Activated CD4-positive, alpha-beta T cell treated with anti-CD3 and anti-CD28 coated beads, Interleukin-2, amount 10 ng/mL, durations not matched to agents 7 days and 5 days (primary cell): ENCODE measurements at regions not wholly inside any gene's neighbourhood (a gene's known extent, or its start where the extent isn't known, plus 50 kb on each side); places are given as distances from the start of the nearest gene placed in this dataset.

ENCODE experiments used
- CTCF ChIA-PET: fragments of 350-600 bp; sonication (Branson Sonifier 250); formaldehyde crosslinking; loops from one replicate; lab custom pipeline; 2021; ENCODE audit warnings: antibody characterized with exemption; lab: Charles Lee
- POLR2A ChIA-PET: fragments of 350-600 bp; sonication (Branson Sonifier 250); formaldehyde crosslinking; loops from one replicate; lab custom pipeline; 2021; ENCODE audit warnings: antibody characterized with exemption; lab: Charles Lee
- DNase-seq: peaks from one replicate; pipeline ENCODE4 v3.0.0-alpha.2; 2020
- H3K27ac Mint-ChIP-seq: one replicate; pipeline ENCODE4 v1.8.0; 2021; ENCODE audit warnings: mild to moderate bottlenecking, moderate library complexity, mixed read lengths
- H3K27me3 Mint-ChIP-seq: one replicate; pipeline ENCODE4 v1.8.0; 2021; ENCODE audit warnings: mixed read lengths
- H3K36me3 Mint-ChIP-seq: one replicate; pipeline ENCODE4 v1.8.0; 2021; ENCODE audit warnings: low read depth, mixed read lengths
- H3K4me1 Mint-ChIP-seq: one replicate; pipeline ENCODE4 v1.8.0; 2021; ENCODE audit warnings: mixed read lengths
- H3K4me3 Mint-ChIP-seq: one replicate; pipeline ENCODE4 v1.8.0; 2021; ENCODE audit warnings: mild to moderate bottlenecking, moderate library complexity, mixed read lengths
- H3K9me3 Mint-ChIP-seq: one replicate; pipeline ENCODE4 v1.8.0; 2021; ENCODE audit warnings: mixed read lengths

DNA sequence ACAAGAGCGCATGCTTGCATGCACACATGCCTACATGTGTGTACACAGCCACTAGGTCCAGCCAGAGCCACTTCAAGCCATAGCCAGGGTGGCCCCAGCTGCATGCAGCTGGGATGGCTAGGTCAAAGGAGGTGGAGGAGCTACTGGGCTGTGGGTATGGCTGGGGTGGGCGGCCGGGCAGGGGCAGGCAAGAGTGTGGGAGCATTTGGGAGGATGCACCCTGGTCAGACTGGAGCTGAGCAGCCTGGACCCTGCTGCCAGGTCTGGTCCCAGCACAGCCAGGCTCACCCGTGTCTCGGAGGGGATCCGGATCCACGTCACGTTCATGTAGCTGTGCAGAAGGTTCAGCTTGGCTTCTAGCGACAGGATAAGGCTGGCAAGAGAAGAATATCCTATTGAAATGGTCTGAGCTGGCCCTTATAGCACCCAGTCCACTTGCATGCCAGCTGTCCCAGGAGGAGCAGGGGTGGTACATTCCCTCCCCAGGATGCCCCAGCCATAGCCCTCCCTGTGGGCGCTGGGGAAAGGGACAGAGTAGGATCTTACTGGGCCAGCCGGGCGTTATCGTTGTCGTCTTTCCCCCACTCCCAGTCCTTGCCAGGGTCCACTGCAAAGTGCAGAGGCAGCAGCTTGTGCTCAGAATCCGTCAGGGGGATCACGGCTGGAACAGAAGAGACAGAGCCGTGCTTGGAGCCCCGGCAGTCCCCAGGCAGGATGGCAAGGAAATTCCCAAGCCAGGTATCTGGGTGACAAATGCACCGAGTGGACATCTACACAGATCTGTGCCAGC, 160.5 kb downstream of the KLF13 start:
- ChIA-PET CTCF (interaction anchor here (0.8 to 4.5 kb wide), 11 partner anchors 12 to 284 kb away, joined by 3 to 37 read pairs (median 5); no protein-coding TSS in a partner anchor), POLR2A (no interaction called here)
- peaks cover 2% of the 10 kb centered on the region for H3K27me3 Mint-ChIP-seq
- peaks cover 16% of the 10 kb centered on the region for H3K36me3 Mint-ChIP-seq
- H3K4me3 Mint-ChIP-seq = no peak overlapping the region
- H3K4me1 Mint-ChIP-seq = peaks cover 72% of the 10 kb centered on the region
- H3K27ac Mint-ChIP-seq = no peak overlapping the region
- no peak for DNase-seq
- peaks cover 13% of the 10 kb centered on the region for H3K9me3 Mint-ChIP-seq

DNA sequence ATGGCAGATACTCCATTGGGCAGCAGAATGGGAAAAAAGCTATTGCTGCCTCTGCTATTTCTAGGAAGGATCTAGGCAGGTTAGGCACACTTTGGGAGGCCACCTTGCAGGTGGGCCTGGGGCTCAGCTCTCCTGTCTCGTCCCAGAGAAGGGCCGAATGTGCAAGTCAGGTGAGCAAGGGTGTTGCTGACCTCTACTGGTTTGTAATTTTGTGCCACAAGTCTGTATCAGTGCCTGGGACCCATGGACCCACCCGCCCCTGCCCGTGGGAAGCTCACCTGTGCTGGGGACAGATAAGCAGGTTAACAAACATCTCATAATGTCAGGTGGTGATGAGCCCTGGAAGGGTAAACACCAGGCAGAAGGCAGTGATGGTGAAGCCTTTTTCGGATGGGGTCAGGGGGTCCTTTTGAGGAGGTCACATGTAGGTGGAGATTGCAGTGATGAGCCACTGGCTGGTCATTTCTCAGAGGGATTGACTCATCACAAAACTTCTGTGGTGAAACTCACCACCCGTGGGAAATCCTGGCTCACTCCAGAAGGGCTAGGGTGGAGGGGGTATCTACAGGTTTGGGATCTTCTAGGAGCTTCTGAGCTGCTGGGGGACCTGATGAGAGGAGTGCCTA, 161.3 kb downstream of the KLF13 start:
- POLR2A ChIA-PET = no interaction called here
- Mint-ChIP-seq H3K9me3 (peaks cover 16% of the 10 kb centered on the region), H3K4me3 (no peak overlapping the region), H3K27ac (peak overlapping the region; percentile 61), H3K4me1 (peaks cover 64% of the 10 kb centered on the region), H3K36me3 (peaks cover 12% of the 10 kb centered on the region), H3K27me3 (peaks cover 1% of the 10 kb centered on the region)
- CTCF ChIA-PET = interaction anchor here (0.7 to 4.5 kb wide), 33 partner anchors 13 to 294 kb away, joined by 3 to 37 read pairs (median 5); partner anchors contain the start of gene KLF13
- no peak for DNase-seq

DNA sequence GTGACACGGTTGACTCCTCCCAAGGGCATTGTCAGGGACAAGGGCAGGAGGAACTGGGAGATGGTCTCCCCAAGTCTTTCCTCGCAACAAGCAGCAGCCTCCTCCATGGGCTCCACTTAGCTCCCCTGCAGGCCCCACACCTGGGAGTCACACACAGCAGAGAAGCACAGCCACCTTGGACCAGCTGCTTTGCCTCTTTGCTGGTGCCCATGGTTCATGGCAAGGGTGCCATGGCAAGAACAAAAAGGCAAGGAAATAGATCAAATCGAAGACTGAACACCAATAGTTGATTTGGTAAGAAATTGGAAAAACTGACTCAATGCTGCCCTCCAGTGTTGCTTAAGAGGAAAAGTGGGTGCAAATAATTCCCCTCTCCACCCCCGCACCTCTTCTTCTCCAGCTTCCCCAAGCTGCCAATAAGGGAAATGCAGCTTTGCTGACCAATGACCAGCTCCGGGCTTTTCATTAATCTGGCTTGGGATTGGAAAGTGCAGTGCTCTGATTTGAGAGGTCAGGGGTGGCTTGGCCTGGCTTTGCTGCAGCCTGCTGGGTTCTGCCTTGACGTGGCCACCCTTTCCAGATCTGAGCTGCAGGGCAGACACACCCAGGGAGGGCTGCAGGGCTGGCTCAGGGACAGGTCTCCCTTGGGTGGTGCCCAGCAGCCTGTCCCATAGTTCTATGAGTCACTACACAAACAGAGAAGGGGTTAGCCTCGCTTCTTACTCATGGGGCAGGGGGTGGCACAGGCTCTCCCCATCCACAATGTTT, 162.0 kb downstream of the KLF13 start:
- H3K27me3 Mint-ChIP-seq = no peaks in the 10 kb centered on the region
- ChIA-PET CTCF (interaction anchor here (0.6 to 4.5 kb wide), 39 partner anchors 12 to 295 kb away, joined by 3 to 37 read pairs (median 5); partner anchors contain the start of gene KLF13), POLR2A (no interaction called here)
- H3K9me3 Mint-ChIP-seq = peaks cover 23% of the 10 kb centered on the region
- H3K27ac Mint-ChIP-seq = peak overlapping the region; percentile 61
- peak; percentile 55 for DNase-seq
- H3K36me3 Mint-ChIP-seq = peaks cover 13% of the 10 kb centered on the region
- peaks cover 63% of the 10 kb centered on the region for H3K4me1 Mint-ChIP-seq
- H3K4me3 Mint-ChIP-seq = no peak overlapping the region

DNA sequence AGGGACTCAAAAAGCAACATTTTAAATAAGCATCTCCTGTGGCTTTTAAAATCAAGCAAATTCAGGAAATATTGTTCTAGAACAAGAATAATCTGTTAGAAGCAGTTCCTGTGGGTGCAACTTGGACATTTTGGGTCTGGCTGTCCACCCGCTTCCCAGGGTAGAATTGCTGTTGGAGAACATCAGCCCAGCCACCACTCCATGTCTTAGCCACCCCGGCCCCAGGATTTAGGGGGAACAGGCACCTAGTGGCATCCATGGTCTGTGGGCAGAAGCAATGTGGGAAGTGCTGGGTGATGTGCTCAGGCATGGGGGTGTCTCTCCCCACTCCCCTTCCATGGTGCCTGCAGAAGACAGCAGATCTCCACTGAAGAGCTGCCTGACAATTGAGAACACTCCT, 162.6 kb downstream of the KLF13 start:
- Mint-ChIP-seq H3K4me1 (peaks cover 60% of the 10 kb centered on the region), H3K27me3 (no peaks in the 10 kb centered on the region), H3K4me3 (no peak overlapping the region), H3K9me3 (peaks cover 25% of the 10 kb centered on the region), H3K36me3 (peaks cover 13% of the 10 kb centered on the region), H3K27ac (no peak overlapping the region)
- ChIA-PET POLR2A (no interaction called here), CTCF (interaction anchor here (0.8 to 4.5 kb wide), 33 partner anchors 11 to 295 kb away, joined by 3 to 37 read pairs (median 5); partner anchors contain the start of gene KLF13)
- no peak for DNase-seq

DNA sequence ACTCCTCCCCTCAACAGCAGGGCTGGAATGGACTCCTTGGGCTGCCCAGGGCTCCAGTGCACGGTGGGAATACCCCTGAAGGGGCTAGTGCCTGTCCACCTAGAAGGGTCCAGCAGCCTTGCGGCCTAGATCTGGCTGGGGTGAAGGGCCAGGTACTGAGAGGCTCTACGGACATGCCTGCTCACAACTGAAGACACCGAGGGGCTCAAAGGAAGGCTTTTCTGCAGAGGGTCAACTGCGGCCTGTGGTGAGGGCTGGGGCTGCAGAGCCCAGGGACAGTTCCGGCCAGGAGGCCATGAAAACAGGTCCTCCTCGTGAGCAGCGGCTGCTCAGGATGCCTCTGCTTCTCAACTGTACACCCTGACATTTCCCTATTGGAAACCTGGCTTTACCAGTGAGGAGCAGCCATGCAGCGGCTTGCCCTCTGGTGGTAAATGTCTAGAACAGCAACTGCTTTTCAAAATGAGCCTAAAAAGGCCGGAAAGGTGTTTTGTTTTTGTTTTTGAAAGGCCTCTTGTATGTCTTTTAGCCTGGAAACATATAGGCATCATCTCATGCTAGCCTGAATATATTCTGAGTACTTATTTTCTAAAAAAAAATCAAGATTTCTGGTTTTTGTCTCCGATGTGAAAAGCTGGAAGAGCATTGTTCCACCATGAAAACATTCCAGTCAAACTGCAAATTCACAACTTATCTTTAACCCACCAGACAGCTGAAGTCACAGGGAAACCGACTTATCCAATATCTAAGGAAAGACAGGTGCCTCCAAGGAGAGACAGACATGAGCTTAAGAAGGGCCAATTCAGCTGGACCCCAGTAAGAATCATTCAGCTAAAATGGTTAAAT, 163.4 kb downstream of the KLF13 start:
- CTCF ChIA-PET = interaction anchor here (0.7 to 4.5 kb wide), 16 partner anchors 8 to 349 kb away, joined by 3 to 32 read pairs (median 5); partner anchors contain the start of gene KLF13
- H3K9me3 Mint-ChIP-seq = peaks cover 25% of the 10 kb centered on the region
- peaks cover 52% of the 10 kb centered on the region for H3K4me1 Mint-ChIP-seq
- peaks cover 11% of the 10 kb centered on the region for H3K36me3 Mint-ChIP-seq
- H3K27ac Mint-ChIP-seq = no peak overlapping the region
- POLR2A ChIA-PET = no interaction called here
- no peak overlapping the region for H3K4me3 Mint-ChIP-seq
- DNase-seq = peak; percentile 55
- H3K27me3 Mint-ChIP-seq = no peaks in the 10 kb centered on the region

DNA sequence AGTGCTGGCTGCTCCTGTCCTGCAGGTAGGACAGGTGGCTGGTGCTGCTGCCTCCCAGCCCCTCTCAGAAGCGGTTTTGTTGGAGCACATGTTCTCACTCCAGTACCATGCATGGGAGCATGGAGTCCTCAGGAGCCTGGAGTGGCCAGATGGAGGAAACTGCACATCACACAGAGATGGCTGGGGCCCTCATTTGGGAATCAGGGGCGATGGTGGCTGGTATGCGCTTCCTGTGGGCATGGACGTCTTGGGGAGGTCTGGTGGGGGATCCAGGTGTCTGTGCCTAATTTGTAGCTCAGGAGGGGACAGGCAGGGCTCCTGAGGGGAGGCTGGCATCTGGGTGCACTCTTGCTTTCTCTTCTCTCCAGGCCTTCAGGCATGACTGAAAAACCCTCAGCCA, 168.2 kb downstream of the KLF13 start:
- CTCF ChIA-PET = interaction anchor here (1.1 kb wide), 1 partner anchor 280 kb away, joined by 3 read pairs; no protein-coding TSS in a partner anchor
- no peaks in the 10 kb centered on the region for H3K27me3 Mint-ChIP-seq
- POLR2A ChIA-PET = no interaction called here
- DNase-seq = no peak
- peaks cover 25% of the 10 kb centered on the region for H3K9me3 Mint-ChIP-seq
- H3K4me3 Mint-ChIP-seq = no peak overlapping the region
- H3K27ac Mint-ChIP-seq = no peak overlapping the region
- H3K4me1 Mint-ChIP-seq = peaks cover 11% of the 10 kb centered on the region
- peaks cover 11% of the 10 kb centered on the region for H3K36me3 Mint-ChIP-seq

DNA sequence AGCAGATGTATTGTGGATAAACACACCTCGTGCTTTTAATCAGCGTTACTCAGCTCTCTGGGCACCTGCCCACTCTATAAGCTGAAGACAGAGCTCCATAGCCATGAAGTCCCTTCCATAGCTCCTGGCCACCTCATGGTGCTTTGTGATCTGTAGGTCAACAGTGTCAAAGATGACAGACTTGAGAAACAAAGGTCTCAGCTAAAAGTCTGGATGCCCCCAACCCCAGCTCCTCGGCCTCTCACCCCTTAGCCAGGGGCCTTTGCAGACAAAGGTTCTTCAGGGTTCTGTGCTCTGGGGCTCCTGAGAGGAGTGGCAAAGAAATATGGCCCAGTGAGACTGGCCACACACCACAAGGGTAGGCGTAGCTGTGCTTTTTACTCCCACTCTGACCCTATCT, 168.6 kb downstream of the KLF13 start:
- Mint-ChIP-seq H3K36me3 (peaks cover 11% of the 10 kb centered on the region), H3K4me1 (peaks cover 6% of the 10 kb centered on the region), H3K4me3 (no peak overlapping the region), H3K27me3 (no peaks in the 10 kb centered on the region), H3K27ac (no peak overlapping the region), H3K9me3 (peaks cover 25% of the 10 kb centered on the region)
- POLR2A ChIA-PET = no interaction called here
- CTCF ChIA-PET = interaction anchor here (1.1 kb wide), 2 partner anchors 17 to 281 kb away, joined by 3 read pairs; no protein-coding TSS in a partner anchor
- no peak for DNase-seq

DNA sequence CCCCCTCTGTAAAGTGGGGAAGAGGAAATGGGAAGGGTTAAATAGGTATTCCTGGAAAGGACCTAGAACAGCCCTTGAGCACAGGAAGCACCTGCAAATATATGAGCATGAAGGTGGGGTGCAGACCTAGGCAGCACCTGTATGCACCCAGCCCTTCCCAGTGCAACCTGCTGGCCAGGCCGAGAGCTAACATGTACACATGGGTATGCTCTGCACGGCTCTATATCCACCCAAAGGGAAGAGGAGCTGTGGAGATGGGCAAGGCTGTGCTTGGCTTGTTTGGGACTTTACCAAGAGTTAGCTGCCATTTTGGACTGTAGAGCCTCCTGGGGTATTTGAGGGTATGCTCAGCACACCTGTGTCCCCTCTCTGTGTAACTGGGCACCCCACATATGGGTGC, 171.2 kb downstream of the KLF13 start:
- Mint-ChIP-seq H3K4me1 (no peaks in the 10 kb centered on the region), H3K36me3 (peaks cover 3% of the 10 kb centered on the region), H3K27me3 (no peaks in the 10 kb centered on the region), H3K9me3 (peaks cover 9% of the 10 kb centered on the region), H3K4me3 (no peak overlapping the region), H3K27ac (no peak overlapping the region)
- ChIA-PET POLR2A (no interaction called here), CTCF (interaction anchor here (1.8 kb wide), 1 partner anchor 297 kb away, joined by 4 read pairs; no protein-coding TSS in a partner anchor)
- no peak for DNase-seq

DNA sequence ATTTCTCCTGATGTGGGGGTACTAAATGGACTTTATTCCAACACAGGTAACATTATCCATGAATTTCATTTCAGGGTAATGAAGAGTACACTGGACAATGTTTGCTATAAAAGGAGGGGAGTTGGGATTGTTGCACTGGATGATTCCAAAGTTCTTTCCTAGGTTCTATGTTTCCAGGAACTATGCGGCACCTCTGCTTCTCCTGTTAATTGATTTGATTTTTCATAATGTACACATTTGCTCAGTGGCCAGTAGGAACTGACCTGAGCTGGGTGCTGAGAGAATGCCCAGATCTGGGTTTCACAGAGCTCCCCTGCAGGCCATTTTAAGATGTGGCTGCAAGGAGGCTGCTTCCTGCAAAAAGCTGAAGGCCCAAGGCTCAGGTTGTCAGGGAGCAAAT, 171.7 kb downstream of the KLF13 start:
- Mint-ChIP-seq H3K4me3 (no peak overlapping the region), H3K36me3 (peaks cover 3% of the 10 kb centered on the region), H3K4me1 (no peaks in the 10 kb centered on the region), H3K27ac (no peak overlapping the region), H3K27me3 (no peaks in the 10 kb centered on the region), H3K9me3 (peaks cover 4% of the 10 kb centered on the region)
- DNase-seq = no peak
- ChIA-PET POLR2A (no interaction called here), CTCF (interaction anchor here (1.8 to 4.2 kb wide), 2 partner anchors 9 to 298 kb away, joined by 4 to 32 read pairs; no protein-coding TSS in a partner anchor)

DNA sequence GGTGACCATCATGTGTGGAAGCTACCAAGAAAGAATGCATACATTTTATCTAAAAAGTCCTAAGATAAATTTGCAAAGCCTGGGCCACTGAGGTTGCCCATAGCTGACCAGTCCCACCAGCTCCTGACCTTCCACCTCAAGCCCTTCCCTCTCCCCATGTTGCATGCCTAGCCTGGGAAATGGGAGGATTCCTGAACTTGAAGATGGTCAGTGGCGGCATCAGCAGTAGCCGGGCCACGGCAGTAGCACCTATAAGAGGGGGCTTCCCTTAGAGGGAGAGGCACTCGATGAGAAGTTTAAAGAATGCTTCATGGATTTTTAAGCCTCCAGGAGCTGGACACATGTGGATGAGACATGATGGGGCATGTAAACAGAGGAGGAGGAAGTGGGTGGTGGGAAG, 172.1 kb downstream of the KLF13 start:
- Mint-ChIP-seq H3K27ac (no peak overlapping the region), H3K9me3 (no peaks in the 10 kb centered on the region), H3K36me3 (peaks cover under 1% of the 10 kb centered on the region), H3K4me1 (no peaks in the 10 kb centered on the region), H3K27me3 (no peaks in the 10 kb centered on the region), H3K4me3 (no peak overlapping the region)
- DNase-seq = no peak
- ChIA-PET CTCF (interaction anchor here (1.8 to 4.2 kb wide), 2 partner anchors 10 to 298 kb away, joined by 4 to 32 read pairs; no protein-coding TSS in a partner anchor), POLR2A (no interaction called here)

DNA sequence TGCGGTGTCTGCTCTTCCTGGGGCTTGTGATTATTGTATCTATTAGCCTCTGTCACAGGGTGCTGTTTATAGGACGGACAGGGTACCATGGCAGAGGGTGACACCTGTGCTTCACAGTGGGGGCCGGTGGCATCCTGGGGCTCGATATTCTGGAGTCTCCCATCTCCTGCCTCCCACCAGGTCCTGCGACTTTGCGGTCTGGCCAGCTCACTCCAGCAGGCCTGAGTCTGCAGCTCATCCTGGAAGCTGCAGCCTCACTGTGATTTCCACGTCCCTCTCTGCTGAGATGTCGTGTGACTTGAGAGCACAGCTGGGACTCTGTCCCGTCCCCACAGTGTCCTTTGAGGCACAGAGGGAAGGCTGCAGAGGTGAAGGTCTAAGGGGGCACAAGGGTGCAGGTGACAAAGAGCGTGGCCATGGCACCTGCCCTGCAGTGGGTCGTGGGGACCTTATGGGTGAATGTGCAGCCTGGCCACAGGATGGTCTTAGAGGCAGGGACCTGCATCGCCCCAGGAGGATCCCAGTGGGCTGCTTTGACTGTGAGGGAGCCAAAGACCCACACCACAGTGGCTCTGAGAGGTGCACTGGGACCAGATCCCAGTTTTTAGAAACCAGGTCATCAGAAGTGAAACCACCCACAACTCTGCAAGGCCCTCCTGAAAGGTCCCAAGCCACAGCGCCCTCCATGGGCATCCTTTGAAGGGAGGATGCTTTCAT, 172.8 kb downstream of the KLF13 start:
- H3K36me3 Mint-ChIP-seq = no peaks in the 10 kb centered on the region
- CTCF ChIA-PET = interaction anchor here (1.8 to 4.2 kb wide), 2 partner anchors 10 to 299 kb away, joined by 4 to 32 read pairs; no protein-coding TSS in a partner anchor
- H3K4me3 Mint-ChIP-seq = no peak overlapping the region
- POLR2A ChIA-PET = no interaction called here
- H3K27me3 Mint-ChIP-seq = no peaks in the 10 kb centered on the region
- no peaks in the 10 kb centered on the region for H3K4me1 Mint-ChIP-seq
- no peak for DNase-seq
- no peaks in the 10 kb centered on the region for H3K9me3 Mint-ChIP-seq
- no peak overlapping the region for H3K27ac Mint-ChIP-seq
